Esophagus (tissue), 2 donors: ENCODE measurements at regions not wholly inside any gene's neighbourhood (a gene's known extent, or its start where the extent isn't known, plus 50 kb on each side); places are given as distances from the start of the nearest gene placed in this dataset.

Experiments used
- H3K27ac ChIP-seq, 2 donors: one replicate each; pipeline ENCODE4 v1.5.1; 2013; ENCODE audit warnings: low read depth in 2 of 2, mild to moderate bottlenecking in 2 of 2, inconsistent platforms in 1 of 2, low read length in 1 of 2, moderate library complexity in 1 of 2
- H3K27me3 ChIP-seq, 2 donors: one replicate each; pipeline ENCODE4 v1.6.1; 2013; ENCODE audit warnings: low read length in 2 of 2, control low read depth in 1 of 2, mild to moderate bottlenecking in 1 of 2; ENCODE audit not compliant: insufficient read depth in 2 of 2, control insufficient read depth in 1 of 2
- H3K36me3 ChIP-seq, 2 donors: one replicate each; pipeline ENCODE4 v1.6.1; 2013; ENCODE audit warnings: low read length in 1 of 2; ENCODE audit not compliant: control insufficient read depth in 2 of 2, insufficient read depth in 2 of 2
- H3K4me1 ChIP-seq, 2 donors: one replicate each; pipeline ENCODE4 v1.6.1; 2013; ENCODE audit warnings: low read length in 1 of 2; ENCODE audit not compliant: control insufficient read depth in 2 of 2, insufficient read depth in 2 of 2
- H3K4me3 ChIP-seq, 2 donors: one replicate each; pipeline ENCODE4 v1.5.1; 2013; ENCODE audit warnings: low read length in 2 of 2, mild to moderate bottlenecking in 2 of 2, low read depth in 1 of 2, moderate library complexity in 1 of 2
- H3K9me3 ChIP-seq, 2 donors: one replicate each; pipeline ENCODE4 v1.6.1; 2013; ENCODE audit warnings: mild to moderate bottlenecking in 2 of 2, low read depth in 1 of 2, low read length in 1 of 2, moderate library complexity in 1 of 2; ENCODE audit not compliant: control insufficient read depth in 2 of 2, insufficient read depth in 1 of 2
- WGBS, 2 donors: extraction: QIAGEN DNeasy Blood & Tissue Kit; methylation state at CpG; one replicate each; pipeline ENCODE4 v1.1.7; 2013; 5-methylcytosine and 5-hydroxymethylcytosine counted together
- donor health status: healthy with polysubstance abuse.
- donor health status: Bipolar disorder and iron deficiency.

- Histone ChIP-seq H3K27me3 (no peaks in the 10 kb centered on the region), H3K36me3 (no peaks in the 10 kb centered on the region), H3K4me1 (no peaks in the 10 kb centered on the region), H3K4me3 (no peak overlapping the region), H3K27ac (no peak overlapping the region), H3K9me3 (no peaks in the 10 kb centered on the region)
- WGBS, 2 donors, result 83 to 88% methylated on average over 1 of the region's 1 CpG
Measured at GRCh38 chr10:24047176-24047575, 161.8 kb upstream of the KIAA1217 start.

GRCh38 chr10:24054421-24054820 lies 154.5 kb upstream of the KIAA1217 start:
- Histone ChIP-seq H3K27me3 (peaks cover 0 to 2% of the 10 kb centered on the region in 2 donors), H3K36me3 (no peaks in the 10 kb centered on the region), H3K4me1 (no peaks in the 10 kb centered on the region), H3K9me3 (no peaks in the 10 kb centered on the region), H3K4me3 (no peak overlapping the region), H3K27ac (no peak overlapping the region)
- WGBS, 2 donors, result 53 to 56% methylated on average over 2 of the region's 2 CpGs

GRCh38 chr10:24080207-24080606 lies 128.7 kb upstream of the KIAA1217 start:
- H3K9me3 ChIP-seq, result no peaks in the 10 kb centered on the region
- 82 to 83% methylated on average over 4 of the region's 4 CpGs for WGBS, 2 donors
- H3K4me3 ChIP-seq, result no peak overlapping the region
- no peaks in the 10 kb centered on the region for H3K27me3 ChIP-seq
- H3K36me3 ChIP-seq, result no peaks in the 10 kb centered on the region
- no peak overlapping the region for H3K27ac ChIP-seq
- H3K4me1 ChIP-seq, result no peaks in the 10 kb centered on the region

GRCh38 chr10:24086296-24087086 lies 122.4 kb upstream of the KIAA1217 start:
- Histone ChIP-seq H3K9me3 (no peaks in the 10 kb centered on the region), H3K27ac (no peak overlapping the region), H3K36me3 (no peaks in the 10 kb centered on the region), H3K4me1 (no peaks in the 10 kb centered on the region), H3K4me3 (no peak overlapping the region), H3K27me3 (no peaks in the 10 kb centered on the region)
- 54 to 55% methylated on average over 3 of the region's 3 CpGs for WGBS, 2 donors

- Histone ChIP-seq H3K9me3 (no peaks in the 10 kb centered on the region), H3K27me3 (no peaks in the 10 kb centered on the region), H3K27ac (no peak overlapping the region), H3K4me1 (no peaks in the 10 kb centered on the region), H3K4me3 (no peak overlapping the region), H3K36me3 (no peaks in the 10 kb centered on the region)
- 57 to 61% methylated on average over 2 of the region's 2 CpGs for WGBS, 2 donors
Measured at GRCh38 chr10:24091256-24091655, 117.7 kb upstream of the KIAA1217 start.

- Histone ChIP-seq H3K27me3 (no peaks in the 10 kb centered on the region), H3K36me3 (no peaks in the 10 kb centered on the region), H3K4me1 (no peaks in the 10 kb centered on the region), H3K9me3 (no peaks in the 10 kb centered on the region), H3K27ac (no peak overlapping the region), H3K4me3 (no peak overlapping the region)
- 46 to 56% methylated on average over 1 of the region's 1 CpG for WGBS, 2 donors
Measured at GRCh38 chr10:24096281-24096680, 112.7 kb upstream of the KIAA1217 start.

- no peaks in the 10 kb centered on the region for H3K36me3 ChIP-seq
- H3K9me3 ChIP-seq, result no peaks in the 10 kb centered on the region
- no peaks in the 10 kb centered on the region for H3K27me3 ChIP-seq
- 38 to 51% methylated on average over 7 of the region's 7 CpGs for WGBS, 2 donors
- H3K27ac ChIP-seq, result no peak overlapping the region
- H3K4me3 ChIP-seq, result no peak overlapping the region
- H3K4me1 ChIP-seq, result no peaks in the 10 kb centered on the region
Measured at GRCh38 chr10:24097751-24098207, 111.2 kb upstream of the KIAA1217 start.

GRCh38 chr10:24104895-24105294 lies 104.0 kb upstream of the KIAA1217 start:
- H3K9me3 ChIP-seq, result no peaks in the 10 kb centered on the region
- H3K36me3 ChIP-seq, result no peaks in the 10 kb centered on the region
- no peaks in the 10 kb centered on the region for H3K27me3 ChIP-seq
- 83 to 92% methylated on average over 1 of the region's 1 CpG for WGBS, 2 donors
- H3K4me1 ChIP-seq, result no peaks in the 10 kb centered on the region
- no peak overlapping the region for H3K27ac ChIP-seq
- H3K4me3 ChIP-seq, result no peak overlapping the region

- H3K4me3 ChIP-seq, result no peak overlapping the region
- H3K27ac ChIP-seq, result no peak overlapping the region
- no peaks in the 10 kb centered on the region for H3K4me1 ChIP-seq
- 74 to 88% methylated on average over 3 of the region's 3 CpGs for WGBS, 2 donors
- H3K36me3 ChIP-seq, result no peaks in the 10 kb centered on the region
- no peaks in the 10 kb centered on the region for H3K9me3 ChIP-seq
- H3K27me3 ChIP-seq, result no peaks in the 10 kb centered on the region
Measured at GRCh38 chr10:24113901-24114300, 95.0 kb upstream of the KIAA1217 start.

- 74 to 77% methylated on average over 3 of the region's 3 CpGs for WGBS, 2 donors
- H3K27ac ChIP-seq, result no peak overlapping the region
- H3K4me1 ChIP-seq, result no peaks in the 10 kb centered on the region
- no peaks in the 10 kb centered on the region for H3K27me3 ChIP-seq
- H3K4me3 ChIP-seq, result no peak overlapping the region
- H3K9me3 ChIP-seq, result no peaks in the 10 kb centered on the region
- no peaks in the 10 kb centered on the region for H3K36me3 ChIP-seq
Measured at GRCh38 chr10:24114556-24114955, 94.4 kb upstream of the KIAA1217 start.
